ENCODE measurements at regions not wholly inside any gene's neighbourhood (a gene's known extent, or its start where the extent isn't known, plus 50 kb on each side); places are given as distances from the start of the nearest gene placed in this dataset.

GRCh38 chr18:67854340-67854739 is 337.8 kb upstream of the DSEL start:
- TF ChIP-seq EZH2 (IDR thresholded peaks at IDR 0.05; ENCODE audit: insufficient read depth, poor library complexity, severe bottlenecking) (no peak), EZH2phosphoT487 (IDR thresholded peaks at IDR 0.05; ENCODE audit: insufficient read depth, low read depth) (no peak)

All from GM23248 (cell line).